Cardiac septum (tissue), 1 donor: ENCODE measurements at regions not wholly inside any gene's neighbourhood (a gene's known extent, or its start where the extent isn't known, plus 50 kb on each side); places are given as distances from the start of the nearest gene placed in this dataset.

Source experiments
- DNase-seq: peaks from one replicate; pipeline ENCODE4 v3.0.0-alpha.2; 2020; ENCODE audit warnings: low spot score
- intact Hi-C: fragments of 100-400 bp; cut with DNase I; formaldehyde crosslinking; loops from one replicate; pipeline ENCODE4 v1.14.0; 2022
- donor health status: DM: no; HTN: no; CAD: no.

DNA sequence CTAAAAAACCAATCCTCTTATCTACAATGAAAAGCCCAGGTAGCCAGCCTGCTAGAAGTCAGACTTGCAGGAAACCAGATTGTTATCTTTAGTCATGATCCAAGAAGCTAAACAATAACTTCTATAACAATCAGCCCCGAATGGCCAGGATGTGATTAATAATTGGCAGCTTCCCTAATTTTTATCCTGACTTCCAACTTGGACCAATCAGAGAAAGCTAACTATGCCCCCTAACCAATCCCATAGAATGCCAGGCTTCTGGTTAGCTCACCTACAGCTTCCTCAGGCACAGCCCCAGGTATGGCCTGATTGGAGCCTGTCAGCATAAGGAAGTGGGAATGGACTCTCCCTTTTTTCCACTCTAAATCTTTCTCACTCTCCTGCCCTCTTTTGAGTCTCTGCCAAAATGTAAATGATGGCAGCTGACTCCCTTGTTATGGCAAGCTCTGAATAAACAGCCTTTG, 394.9 kb downstream of the DLEU7 start:
- intact Hi-C loops: no loop called here
- no peak for DNase-seq

DNA sequence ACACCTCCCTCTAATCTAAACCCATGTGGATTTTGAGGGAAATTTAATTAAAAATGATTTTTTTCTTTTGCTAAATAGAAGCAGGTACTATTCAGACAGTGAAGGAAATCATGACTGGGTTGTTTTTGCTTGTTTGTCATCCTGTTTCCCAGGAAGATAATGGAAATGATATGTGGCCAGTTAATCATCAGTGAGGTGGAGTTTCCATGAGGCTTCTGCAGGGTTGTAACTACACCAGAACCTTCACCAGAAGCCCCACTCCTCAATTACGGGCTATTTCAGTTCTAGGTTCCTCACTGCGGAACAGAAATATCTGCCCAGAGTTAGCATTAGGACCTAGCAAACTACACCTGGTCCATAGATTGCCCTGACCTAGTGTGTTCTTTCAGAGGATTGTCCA, 394.0 kb downstream of the DLEU7 start:
- intact Hi-C loops: no loop called here
- no peak for DNase-seq

DNA sequence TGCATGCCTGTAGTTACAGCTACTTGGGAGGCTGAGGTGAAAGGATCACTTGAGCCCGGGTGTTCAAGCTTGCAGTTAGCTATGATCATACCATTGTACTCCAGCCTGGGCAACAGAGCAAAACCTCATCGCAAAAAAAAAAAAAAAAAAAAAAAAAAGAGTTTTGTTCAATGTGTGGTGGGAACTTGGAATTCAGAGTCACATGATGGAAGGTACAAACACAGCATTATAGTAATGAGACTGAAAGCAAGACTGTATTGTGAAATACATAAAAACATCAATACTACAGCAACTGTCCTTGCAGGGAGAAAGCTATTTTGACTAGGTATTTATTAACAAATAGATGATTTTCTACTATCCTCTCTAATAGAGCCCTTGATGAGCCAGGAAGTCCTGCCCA, 393.2 kb downstream of the DLEU7 start:
- intact Hi-C loops: no loop called here
- DNase-seq: no peak

DNA sequence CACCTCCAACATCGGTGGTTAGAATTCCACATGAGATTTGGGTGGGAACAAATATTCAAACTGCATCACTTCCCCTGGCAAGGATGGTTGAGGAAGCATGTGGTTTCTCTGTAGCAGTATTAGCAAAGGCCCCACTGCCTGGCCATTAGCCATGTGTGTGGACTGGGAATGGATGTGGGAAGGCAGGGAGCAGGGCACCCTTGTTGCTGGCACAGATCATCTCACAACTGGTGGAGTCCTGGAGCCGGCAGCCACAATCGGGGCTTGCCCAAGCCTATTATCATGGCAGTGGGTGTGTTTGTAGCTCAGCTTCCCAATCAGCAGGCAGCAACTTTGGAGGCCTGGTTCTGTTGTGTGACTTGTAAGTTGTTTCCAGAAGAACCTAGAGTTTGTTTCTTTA, 391.9 kb downstream of the DLEU7 start:
- intact Hi-C loops: no loop called here
- no peak for DNase-seq

DNA sequence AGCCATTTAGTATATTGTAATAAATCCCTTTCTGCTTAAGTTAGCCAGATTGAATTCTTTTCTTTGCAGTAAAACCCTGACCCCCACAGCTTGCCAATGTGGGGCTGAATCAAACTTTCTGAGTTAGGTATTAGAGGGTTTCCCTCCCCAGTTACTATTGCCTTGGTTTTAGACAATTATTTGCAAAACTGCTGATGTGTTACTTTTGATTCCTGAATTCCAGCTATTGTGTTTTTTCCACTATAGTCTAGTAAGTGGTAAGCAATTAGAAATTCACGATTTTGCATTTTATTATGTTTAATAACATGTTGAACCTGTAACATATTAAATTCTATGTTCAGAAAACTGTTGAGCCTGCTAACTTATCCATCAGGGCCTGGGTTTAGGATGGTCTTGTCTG, 391.5 kb downstream of the DLEU7 start:
- no peak for DNase-seq
- intact Hi-C loops: no loop called here

DNA sequence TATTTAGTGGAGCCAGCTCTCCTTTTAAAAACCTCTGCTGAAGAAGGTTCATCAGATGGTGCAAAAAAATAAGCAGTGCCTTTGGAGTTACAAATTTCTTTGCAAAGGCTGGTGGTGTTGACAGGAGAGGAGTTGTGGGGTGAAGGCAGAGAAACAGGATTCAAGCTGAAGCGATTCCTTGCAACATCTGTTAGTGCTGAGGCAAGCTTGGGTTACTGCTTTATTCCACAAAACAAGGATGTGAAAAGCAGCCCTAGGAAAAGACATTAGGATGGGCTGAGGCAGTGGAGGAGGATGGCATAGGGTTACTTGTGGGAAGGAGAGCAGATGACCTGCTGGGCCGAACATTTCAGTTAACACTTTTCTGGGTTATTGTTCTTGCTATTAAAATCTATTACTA, 390.7 kb downstream of the DLEU7 start:
- intact Hi-C loops: no loop called here
- no peak for DNase-seq

DNA sequence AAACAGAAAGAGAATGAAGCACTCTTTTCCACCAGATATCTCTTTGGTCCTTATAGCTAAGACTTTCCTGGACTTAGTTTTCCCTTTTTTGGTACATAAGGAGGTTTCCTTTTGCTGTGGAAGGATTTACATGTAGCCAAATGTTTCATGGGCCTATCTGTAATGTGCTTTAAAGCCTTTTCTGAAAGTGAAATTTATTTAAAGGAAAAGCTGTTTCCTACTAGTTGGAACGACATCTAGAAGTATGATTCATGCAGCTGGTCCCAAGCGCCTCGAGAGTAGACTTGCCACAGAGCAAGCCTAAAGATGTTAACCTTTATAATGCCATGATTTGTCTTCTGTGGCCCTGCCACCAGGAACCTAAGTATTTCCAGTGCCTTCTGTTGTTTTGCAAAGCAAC, 390.3 kb downstream of the DLEU7 start:
- intact Hi-C loops: no loop called here
- DNase-seq: no peak

DNA sequence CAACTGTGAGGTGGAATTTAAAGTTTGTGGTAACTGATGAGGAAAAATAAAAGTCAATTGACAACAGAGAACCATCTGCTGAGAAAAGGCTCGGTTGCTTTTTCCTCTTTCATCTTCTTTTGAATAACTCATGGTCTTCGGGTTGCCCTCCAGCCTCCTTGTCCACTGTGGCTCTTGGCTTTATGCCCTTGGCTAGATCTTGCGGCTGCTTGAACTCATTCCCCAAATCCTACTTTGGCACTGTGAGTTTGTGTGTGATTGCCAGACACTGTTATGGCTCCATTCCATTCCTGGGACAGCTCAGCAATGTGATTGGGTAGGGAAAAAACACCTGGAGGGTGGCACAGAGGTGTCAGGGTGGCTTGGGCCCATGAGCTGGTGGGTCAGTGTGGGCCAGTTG, 387.4 kb downstream of the DLEU7 start:
- no peak for DNase-seq

DNA sequence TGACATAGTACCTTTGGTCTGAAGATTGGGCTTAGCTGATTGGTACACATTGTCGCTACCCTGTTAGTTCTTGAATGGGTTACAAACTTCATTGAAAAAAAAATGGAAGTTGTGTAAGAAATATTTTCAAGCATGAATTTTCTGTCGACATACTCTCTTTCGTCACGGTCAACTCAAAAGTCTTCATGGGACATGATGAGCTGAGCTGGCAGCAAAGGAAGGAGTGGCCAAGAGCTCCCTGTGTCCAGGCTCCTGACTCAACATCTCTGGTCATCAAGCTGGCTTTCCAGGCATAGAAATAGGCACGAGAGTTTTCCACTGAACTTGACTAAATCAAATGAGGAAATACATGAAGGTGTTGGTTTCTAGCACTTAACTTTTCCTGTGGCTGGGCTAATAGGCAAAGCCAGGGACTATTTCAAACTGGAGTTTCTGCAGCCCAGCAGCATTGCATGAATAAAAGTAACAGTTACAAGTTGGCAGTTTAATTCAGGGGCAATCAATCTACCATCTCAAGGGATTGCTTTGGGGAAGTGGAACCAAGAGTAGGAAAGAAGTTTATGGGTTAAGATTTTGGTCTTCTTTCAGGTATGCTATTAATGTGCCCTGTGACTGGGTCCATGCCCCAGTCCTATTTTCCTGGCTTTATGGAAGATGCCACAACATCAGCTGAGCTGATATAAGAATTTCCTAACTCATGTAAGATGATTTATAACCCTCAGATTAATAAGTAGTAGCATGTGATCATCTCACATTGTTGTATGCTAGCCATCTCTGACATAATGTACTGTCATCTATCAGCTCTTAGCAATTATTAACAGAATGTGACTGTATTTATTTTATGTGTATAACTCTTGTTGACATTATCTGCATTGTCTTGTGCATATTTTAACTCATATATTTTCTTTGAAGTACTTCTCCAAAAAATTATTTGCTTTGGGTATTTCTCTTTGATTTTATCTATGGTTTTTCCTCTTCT, 385.8 kb downstream of the DLEU7 start:
- intact Hi-C loops: loop anchor here (5.0 kb wide), 1 partner anchor 35 kb away; no protein-coding TSS in a partner anchor
- no peak for DNase-seq

More for the DNA sequence above, 387.4 kb downstream of the DLEU7 start:
- intact Hi-C loops: loop anchor here (5.0 kb wide), 1 partner anchor 34 kb away; no protein-coding TSS in a partner anchor

DNA sequence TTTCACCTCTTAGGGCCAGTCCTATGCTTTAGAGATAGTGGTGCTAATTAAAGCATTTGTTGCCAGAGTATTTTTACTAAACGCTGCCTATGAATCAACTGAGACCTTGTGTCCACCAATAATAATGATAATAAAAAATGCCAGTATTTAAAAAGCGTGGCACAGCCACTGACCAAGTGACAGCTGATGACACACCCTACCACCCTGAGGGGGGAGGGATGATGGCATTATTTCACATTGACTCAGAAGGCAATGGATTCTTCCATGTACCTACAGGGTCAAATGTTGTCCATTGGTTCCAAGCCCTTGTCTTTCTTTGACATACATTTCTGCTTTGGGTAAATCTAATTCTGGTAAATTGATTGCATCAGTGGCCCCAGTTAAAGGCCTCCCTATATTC, 384.4 kb downstream of the DLEU7 start:
- intact Hi-C loops: loop anchor here (5.0 kb wide), 1 partner anchor 37 kb away; no protein-coding TSS in a partner anchor

DNA sequence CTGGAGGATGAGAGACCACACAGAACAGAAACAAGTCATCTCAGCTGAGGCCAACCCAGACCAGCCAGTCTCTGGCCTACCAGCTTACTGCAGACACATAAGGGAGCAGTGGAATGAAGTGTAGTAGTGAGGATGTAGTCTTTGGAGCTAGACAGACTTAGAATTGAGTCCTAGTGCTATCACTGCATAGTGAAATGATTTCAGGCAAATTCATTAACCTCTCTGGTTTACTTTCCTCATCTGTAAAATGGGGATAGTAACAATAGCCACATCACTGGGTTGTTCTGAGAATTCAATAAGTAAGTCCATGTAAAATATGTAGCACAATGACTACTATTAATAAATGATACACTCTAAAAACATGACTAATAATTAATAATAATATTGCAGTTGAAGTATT, 383.8 kb downstream of the DLEU7 start:
- intact Hi-C loops: loop anchor here (5.0 kb wide), 1 partner anchor 37 kb away; no protein-coding TSS in a partner anchor
- DNase-seq: no peak

More for the DNA sequence above, 384.4 kb downstream of the DLEU7 start:
- DNase-seq: no peak

DNA sequence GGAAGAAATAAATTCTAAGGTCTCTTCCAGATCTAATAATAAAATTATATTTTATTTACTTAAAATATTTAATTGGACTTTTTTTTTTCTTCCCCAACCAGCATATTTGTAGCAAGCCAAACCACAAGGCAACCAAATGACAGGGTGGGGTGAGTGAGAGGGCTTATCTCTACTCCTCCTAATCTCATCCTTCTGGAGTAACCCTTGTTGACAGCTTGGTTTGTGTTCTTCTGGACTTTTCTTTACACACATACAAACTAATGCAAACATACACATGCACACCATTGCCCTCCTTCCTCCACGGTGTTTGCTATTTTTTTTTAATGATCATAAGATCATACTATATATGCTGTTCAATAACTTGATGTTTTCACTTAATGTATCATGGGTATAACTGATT, 383.1 kb downstream of the DLEU7 start:
- no peak for DNase-seq
- intact Hi-C loops: no loop called here

DNA sequence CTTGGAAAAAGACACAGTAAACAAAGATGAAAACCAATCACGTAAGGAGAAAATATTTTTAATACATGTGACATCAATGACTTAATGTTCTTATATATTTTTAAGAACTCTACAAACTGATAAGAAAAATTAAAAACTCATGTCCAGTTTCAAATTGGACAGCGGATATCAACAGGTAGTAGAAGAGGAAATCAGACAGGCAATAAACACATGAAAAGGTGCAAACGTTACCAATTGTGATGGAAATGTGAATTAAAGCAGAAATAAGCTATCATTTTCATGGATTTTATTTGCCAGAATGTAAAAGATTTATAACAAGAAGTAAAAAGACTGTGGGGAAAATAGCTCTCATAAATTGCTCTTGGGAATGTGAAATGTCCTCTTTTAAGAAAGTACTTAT, 382.3 kb downstream of the DLEU7 start:
- intact Hi-C loops: no loop called here
- no peak for DNase-seq

DNA sequence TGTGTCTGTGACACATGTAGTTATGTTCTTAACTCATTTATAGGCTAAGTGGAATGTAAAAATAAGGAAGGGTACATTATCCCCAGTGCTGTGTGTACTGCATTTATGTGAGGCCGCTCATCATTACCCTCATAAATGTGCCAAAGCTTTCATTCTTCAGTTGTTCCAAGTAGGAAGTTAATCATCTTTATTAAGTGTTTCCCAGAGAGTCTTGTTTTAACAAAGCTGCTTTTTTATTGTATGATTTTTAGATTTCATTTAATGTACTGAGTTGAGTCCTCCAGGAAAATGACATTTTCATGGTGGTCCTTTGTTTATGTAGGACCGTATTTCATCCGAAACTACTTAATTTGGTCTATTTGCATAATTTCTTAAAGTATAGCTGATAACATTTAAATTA, 379.8 kb downstream of the DLEU7 start:
- intact Hi-C loops: no loop called here
- DNase-seq: no peak

DNA sequence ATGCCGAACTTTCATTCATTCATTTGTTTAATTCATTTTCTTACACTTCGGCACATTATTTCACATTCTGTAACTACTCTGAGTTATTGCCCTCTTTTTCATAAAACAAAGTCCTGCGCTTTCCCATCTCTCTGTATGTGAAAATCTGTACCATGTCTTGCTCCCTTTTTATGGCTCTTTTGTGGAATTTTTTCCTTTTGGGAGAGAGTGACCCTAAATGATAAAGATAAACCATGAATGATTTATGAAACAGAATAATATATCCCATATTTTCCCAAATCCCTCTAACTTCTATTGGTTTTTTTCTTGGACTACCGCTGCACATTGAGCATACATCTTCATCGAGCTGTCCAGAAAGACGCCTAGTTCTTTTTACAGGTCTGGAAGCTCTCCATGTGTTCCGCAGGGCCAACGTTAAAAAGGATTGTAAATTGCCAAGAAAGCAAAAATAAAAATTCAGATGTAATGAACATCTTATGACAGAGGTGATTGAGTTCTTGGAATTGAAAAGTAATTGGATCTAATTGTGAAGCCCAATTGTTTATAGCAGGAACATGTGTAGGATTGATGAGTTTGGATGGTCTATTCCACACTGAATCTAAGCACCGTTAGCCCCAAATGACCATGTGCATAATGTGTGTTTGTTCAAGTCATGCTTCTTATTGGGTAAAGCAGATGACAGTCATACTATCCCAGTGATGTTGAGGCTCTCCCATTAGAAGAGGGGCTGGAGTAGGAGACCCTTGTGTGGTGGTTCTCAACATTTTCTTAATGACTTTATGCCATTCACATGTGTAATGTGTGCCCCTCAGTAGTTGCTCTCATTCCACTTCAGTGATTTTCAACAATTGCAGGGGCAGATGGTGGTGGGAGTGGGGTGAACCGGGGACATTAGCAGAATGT, 378.9 kb downstream of the DLEU7 start:
- no peak for DNase-seq
- intact Hi-C loops: no loop called here

DNA sequence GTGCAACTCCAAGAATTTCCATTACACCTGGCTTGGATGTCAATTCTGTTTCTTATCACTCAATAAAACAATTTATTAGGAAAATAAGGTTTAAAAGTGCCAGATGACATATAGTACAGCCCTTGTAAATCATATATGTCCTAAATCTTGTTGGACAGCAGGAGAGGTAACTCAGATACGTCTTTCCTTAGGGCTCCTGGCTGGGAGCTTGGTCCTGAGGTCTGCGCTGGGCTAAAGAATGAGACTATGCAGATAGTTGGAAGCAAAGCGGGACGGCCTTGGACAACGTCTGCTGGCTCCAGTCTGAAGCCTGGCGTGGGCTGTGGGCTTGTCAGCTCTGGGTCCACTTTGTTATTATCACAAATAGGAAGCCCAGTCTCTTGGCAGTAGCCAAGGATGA, 377.0 kb downstream of the DLEU7 start:
- no peak for DNase-seq

DNA sequence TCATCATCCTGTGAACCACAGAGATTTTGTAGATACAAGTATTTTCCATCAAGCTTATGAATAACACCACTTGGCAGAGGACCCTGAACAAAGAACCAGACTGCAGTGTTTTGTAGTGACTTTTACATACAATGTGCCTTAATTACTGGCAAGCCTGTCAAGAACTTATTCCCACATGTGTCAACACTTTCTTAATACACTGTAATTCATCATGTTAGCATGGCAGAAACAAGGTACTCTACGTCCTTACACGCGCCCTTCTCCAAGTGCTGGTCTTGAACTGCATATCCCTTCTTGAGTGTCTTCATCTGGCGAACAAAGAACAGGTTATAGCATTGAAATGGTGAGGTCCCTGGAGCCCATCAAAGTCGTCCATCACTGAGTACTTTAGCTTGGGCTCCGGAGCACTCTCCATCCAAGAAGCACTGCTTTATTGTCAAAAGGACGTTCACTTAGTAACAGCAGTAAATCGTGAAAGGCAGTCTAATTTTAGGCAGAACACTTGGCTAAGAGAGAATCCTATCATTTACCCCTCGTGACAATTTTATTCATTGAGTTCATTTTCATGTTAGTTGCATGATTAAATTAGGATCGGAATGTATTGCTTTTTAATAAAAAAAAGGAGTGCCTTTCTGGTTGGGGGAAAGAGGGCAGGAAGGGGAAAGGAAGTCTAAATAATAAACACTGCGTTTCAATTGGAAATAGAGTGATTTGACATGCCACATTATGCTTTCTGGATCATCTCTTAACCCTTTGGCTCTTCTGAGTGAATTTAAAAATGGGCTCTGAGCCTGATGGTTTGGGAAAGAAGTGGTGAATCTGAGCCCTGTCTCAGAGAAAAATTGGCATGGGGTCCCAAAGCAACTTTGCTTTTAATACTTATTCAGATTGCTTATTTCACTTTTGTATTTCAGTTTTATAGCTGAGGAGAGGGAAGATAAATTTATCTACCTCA, 376.1 kb downstream of the DLEU7 start:
- intact Hi-C loops: no loop called here
- no peak for DNase-seq

More for the DNA sequence above, 377.0 kb downstream of the DLEU7 start:
- intact Hi-C loops: no loop called here

DNA sequence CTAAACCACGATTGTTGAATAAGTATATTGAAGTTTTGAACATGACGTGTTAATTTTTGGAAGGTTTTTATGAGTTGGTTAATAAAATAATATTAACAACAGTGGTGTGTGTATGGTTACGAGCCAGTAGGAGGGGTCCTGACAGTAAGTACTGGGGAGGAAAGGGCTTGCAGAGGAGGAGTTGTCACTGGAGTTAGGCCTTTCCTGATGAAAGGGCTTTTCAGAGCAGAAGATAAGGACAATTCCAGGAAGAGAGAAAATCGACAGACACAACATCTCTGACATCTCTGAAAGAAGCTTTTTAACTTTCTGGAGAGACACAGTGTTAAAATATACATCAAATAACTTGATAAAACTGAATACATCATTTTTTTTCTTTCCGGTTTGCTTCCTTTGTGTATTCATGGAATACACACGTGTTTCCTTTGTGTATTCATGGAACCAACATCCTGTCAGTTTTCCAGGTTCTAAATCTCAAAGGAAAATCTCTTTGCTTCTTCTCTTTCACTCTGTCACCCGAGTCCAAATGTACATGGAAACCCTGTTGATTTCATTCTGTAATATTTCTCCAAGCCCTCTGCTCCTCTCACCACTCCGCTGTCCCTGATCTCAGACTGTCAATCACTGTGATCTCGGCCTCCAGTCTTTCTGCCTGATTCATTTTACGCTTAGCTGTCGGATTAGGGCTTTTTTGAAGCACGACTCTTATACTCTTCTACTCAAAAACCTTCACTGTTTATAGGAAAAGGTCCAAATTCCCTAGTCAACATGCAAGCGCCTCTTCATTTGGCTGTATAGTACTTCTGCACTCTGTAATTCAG, 374.4 kb downstream of the DLEU7 start:
- intact Hi-C loops: no loop called here
- no peak for DNase-seq
